Smooth muscle cell (in vitro differentiated cells): ENCODE measurements at regions not wholly inside any gene's neighbourhood (a gene's known extent, or its start where the extent isn't known, plus 50 kb on each side); places are given as distances from the start of the nearest gene placed in this dataset.

Experiments
- DNase-seq: peaks from one replicate; lab custom pipeline; 2025; ENCODE audit not compliant: unreplicated experiment; lab: John Stamatoyannopoulos, UW
- H2AFZ ChIP-seq: fragments of 200-600 bp; sonication (generic); 2 replicates; pipeline ENCODE4 v1.6.0; 2016; ENCODE audit warnings: antibody characterized with exemption, low read depth, mild to moderate bottlenecking
- H3F3A ChIP-seq: fragments of 200-600 bp; sonication (generic); 2 replicates; pipeline ENCODE4 v1.6.0; 2017; ENCODE audit warnings: antibody characterized with exemption, low read depth
- H3K27ac ChIP-seq: fragments of 200-600 bp; sonication (generic); 2 replicates; pipeline ENCODE4 v1.5.1; 2016; ENCODE audit warnings: low read depth, mild to moderate bottlenecking
- H3K27me3 ChIP-seq: fragments of 200-600 bp; sonication (generic); 2 replicates; pipeline ENCODE4 v1.6.1; 2016; ENCODE audit warnings: low read depth, mild to moderate bottlenecking
- H3K36me3 ChIP-seq: fragments of 200-600 bp; sonication (generic); 2 replicates; pipeline ENCODE4 v1.5.1; 2016; ENCODE audit warnings: low read depth
- H3K4me1 ChIP-seq: fragments of 200-600 bp; sonication (generic); 2 replicates; pipeline ENCODE4 v1.5.1; 2016; ENCODE audit warnings: low read depth
- H3K4me2 ChIP-seq: fragments of 200-600 bp; sonication (generic); 2 replicates; pipeline ENCODE4 v1.6.0; 2016; ENCODE audit warnings: mild to moderate bottlenecking
- H3K4me3 ChIP-seq: fragments of 200-600 bp; sonication (generic); 2 replicates; pipeline ENCODE4 v1.5.1; 2016; ENCODE audit warnings: mild to moderate bottlenecking
- H3K79me2 ChIP-seq: fragments of 200-600 bp; sonication (generic); 2 replicates; pipeline ENCODE4 v1.6.0; 2016; ENCODE audit warnings: low read depth, mild to moderate bottlenecking
- H3K9ac ChIP-seq: fragments of 200-600 bp; sonication (generic); 2 replicates; pipeline ENCODE4 v1.6.0; 2016; ENCODE audit warnings: low read depth
- H3K9me3 ChIP-seq: fragments of 200-600 bp; sonication (generic); replicated peaks from 2 replicates; pipeline ENCODE4 v1.5.1; 2016; ENCODE audit warnings: low read depth
- H4K20me1 ChIP-seq: fragments of 200-600 bp; sonication (generic); 2 replicates; pipeline ENCODE4 v1.6.0; 2016; ENCODE audit warnings: low read depth
- CTCF ChIP-seq: fragments of 200-600 bp; sonication (generic); IDR thresholded peaks from 2 replicates; pipeline ENCODE4 v1.5.1; 2017; ENCODE audit warnings: borderline replicate concordance, mild to moderate bottlenecking, antibody characterized with exemption; ENCODE audit not compliant: insufficient read depth, poor library complexity, severe bottlenecking
- WGBS: methylation state at CpG from one replicate; pipeline ENCODE4 v1.1.7; 2016; ENCODE audit warnings: low lambda C conversion rate; 5-methylcytosine and 5-hydroxymethylcytosine counted together

DNA sequence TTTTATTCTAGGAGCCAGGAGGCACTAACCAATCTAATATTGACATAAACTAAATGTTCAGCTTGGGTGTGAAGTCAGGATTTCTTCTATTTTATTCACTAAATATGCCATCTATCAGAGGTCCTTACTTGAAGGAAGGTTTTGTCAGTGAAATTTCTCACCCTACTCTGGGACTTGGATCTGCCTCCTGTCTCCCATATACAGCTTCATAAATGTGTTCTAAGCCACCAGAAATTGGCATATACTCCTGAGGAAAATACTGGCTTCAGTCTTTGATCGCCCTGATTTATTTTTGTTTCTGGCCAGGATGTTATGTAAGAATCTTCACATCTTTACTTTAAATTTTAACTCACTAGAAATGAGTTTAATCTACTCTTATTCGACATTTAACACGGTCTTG, 647.7 kb downstream of the C6orf118 start:
- Histone ChIP-seq H2AFZ (no peak overlapping the region), H3K4me2 (no peak overlapping the region)
- over 99% methylated on average over 3 of the region's 3 CpGs for WGBS

DNA sequence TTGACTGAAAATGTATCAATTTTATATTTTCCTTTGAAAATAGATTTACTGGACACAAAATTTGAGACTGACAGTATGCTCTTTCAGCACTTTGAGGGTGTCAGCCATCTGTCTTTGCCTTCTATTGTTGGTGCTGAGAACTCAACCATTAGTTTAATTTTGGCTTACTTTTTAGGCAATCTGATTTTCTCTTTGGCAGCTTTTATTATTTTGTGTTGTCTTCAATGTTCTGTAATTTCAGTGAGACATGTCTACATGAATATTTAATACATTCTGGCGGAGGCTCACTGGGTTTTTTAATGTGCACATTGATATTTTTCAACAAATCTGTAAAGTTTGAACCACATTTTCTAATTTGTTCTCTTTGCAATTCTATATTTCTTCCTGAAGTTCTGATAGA, 648.6 kb downstream of the C6orf118 start:
- no peak overlapping the region for H3K9ac ChIP-seq
- H2AFZ ChIP-seq, result no peak overlapping the region
- H3K27ac ChIP-seq, result no peak overlapping the region
- WGBS, result 100% methylated on average over 1 of the region's 1 CpG
- H3K27me3 ChIP-seq, result no peaks in the 10 kb centered on the region
- no peak for TF ChIP-seq CTCF
- H3K4me2 ChIP-seq, result no peak overlapping the region
- H3K9me3 ChIP-seq, result no peaks in the 10 kb centered on the region
- no peak overlapping the region for H3K4me3 ChIP-seq
- no peaks in the 10 kb centered on the region for H3K79me2 ChIP-seq
- no peaks in the 10 kb centered on the region for H3K36me3 ChIP-seq
- no peaks in the 10 kb centered on the region for H3K4me1 ChIP-seq
- DNase-seq, result no peak
- H4K20me1 ChIP-seq, result no peaks in the 10 kb centered on the region
- H3F3A ChIP-seq, result no peaks in the 10 kb centered on the region

More for the DNA sequence above, 647.7 kb downstream of the C6orf118 start:
- no peak for DNase-seq
- no peaks in the 10 kb centered on the region for H3K27me3 ChIP-seq
- H3K9ac ChIP-seq, result no peak overlapping the region
- no peak overlapping the region for H3K27ac ChIP-seq
- no peaks in the 10 kb centered on the region for H3F3A ChIP-seq
- H3K36me3 ChIP-seq, result no peaks in the 10 kb centered on the region
- H3K79me2 ChIP-seq, result no peaks in the 10 kb centered on the region
- H3K4me3 ChIP-seq, result no peak overlapping the region
- TF ChIP-seq CTCF, result no peak
- no peaks in the 10 kb centered on the region for H3K4me1 ChIP-seq
- H4K20me1 ChIP-seq, result no peaks in the 10 kb centered on the region
- no peaks in the 10 kb centered on the region for H3K9me3 ChIP-seq

GRCh38 chr6:164640956-164641355, 668.4 kb downstream of the C6orf118 start:
- no peak overlapping the region for H2AFZ ChIP-seq
- H3K9ac ChIP-seq, result no peak overlapping the region
- 84% methylated on average over 4 of the region's 4 CpGs for WGBS
- H3K27me3 ChIP-seq, result no peaks in the 10 kb centered on the region
- H3F3A ChIP-seq, result no peaks in the 10 kb centered on the region
- no peaks in the 10 kb centered on the region for H4K20me1 ChIP-seq
- no peak overlapping the region for H3K27ac ChIP-seq
- no peaks in the 10 kb centered on the region for H3K36me3 ChIP-seq
- H3K9me3 ChIP-seq, result no peaks in the 10 kb centered on the region
- no peaks in the 10 kb centered on the region for H3K4me1 ChIP-seq
- H3K79me2 ChIP-seq, result no peaks in the 10 kb centered on the region
- DNase-seq, result no peak
- no peak overlapping the region for H3K4me3 ChIP-seq
- TF ChIP-seq CTCF, result no peak
- H3K4me2 ChIP-seq, result no peak overlapping the region

DNA sequence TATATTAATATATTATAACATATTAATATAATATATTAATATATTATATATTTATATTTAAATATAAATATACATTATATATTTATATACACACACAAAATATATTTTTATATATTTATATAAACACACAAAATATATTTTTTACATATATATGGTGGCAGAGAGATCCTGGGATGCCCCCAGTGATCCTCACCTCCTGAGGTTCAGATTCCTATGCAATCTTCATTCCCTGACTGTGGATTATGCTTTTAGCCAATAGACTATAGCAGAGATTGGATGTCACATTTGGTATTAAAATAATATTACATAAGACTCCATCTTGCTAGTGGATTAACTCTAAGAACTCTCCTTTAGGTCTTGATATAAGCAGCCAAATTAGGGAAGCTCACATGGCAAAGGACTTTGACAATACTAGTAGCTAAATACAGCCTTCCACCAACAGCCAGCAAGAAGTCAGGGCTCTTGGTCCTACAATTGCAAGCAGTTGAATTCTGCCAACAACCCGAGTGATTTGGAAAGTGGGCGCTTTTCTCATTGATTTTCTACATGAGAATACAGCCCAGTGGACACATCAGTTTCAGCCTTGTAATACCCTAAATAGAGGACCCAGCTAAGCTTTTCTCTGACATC, 681.0 kb downstream of the C6orf118 start:
- Histone ChIP-seq H2AFZ (no peak overlapping the region), H3K4me3 (no peak overlapping the region), H3K9ac (no peak overlapping the region), H3F3A (no peaks in the 10 kb centered on the region), H3K36me3 (no peaks in the 10 kb centered on the region), H3K27ac (no peak overlapping the region), H3K27me3 (no peaks in the 10 kb centered on the region), H3K4me1 (no peaks in the 10 kb centered on the region), H3K79me2 (no peaks in the 10 kb centered on the region), H3K4me2 (no peak overlapping the region), H4K20me1 (no peaks in the 10 kb centered on the region), H3K9me3 (no peaks in the 10 kb centered on the region)
- TF ChIP-seq CTCF, result no peak
- 90% methylated on average over 2 of the region's 2 CpGs for WGBS
- no peak for DNase-seq
